HuH-7.5 (cell line): ENCODE measurements at regions not wholly inside any gene's neighbourhood (a gene's known extent, or its start where the extent isn't known, plus 50 kb on each side); places are given as distances from the start of the nearest gene placed in this dataset.
A peak's percentile ranks its signal among the peaks of the same experiment; 100 is the strongest.
"Not testable (repeated sequence)": the region's sequence is repeated elsewhere in the genome, so short reads cannot be mapped to it uniquely, and the experiment has no call there.

Source experiments
- DNase-seq: peaks from one replicate; pipeline ENCODE4 v3.0.0; 2011; ENCODE audit warnings: low spot score

DNA sequence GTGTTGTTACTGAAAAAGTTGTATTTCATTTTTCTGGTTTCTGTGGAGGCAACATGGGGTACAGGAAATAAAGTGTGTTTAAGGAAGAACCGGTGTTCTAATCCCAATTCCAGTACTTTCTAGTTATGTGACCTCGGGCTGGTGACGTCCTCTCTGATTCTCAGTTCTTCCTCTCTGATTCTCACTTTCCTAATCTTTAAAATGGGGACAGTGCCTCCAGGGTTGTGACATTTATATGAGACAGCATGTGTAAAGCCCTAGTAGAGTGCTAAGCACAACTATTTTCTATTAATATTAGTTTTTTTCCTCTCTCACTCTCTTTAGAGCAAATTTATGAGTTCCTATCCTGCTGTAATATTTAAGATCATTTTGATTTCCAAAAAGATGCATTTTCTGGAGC, 50.9 kb upstream of the PTPDC1 start:
- DNase-seq = no peak

DNA sequence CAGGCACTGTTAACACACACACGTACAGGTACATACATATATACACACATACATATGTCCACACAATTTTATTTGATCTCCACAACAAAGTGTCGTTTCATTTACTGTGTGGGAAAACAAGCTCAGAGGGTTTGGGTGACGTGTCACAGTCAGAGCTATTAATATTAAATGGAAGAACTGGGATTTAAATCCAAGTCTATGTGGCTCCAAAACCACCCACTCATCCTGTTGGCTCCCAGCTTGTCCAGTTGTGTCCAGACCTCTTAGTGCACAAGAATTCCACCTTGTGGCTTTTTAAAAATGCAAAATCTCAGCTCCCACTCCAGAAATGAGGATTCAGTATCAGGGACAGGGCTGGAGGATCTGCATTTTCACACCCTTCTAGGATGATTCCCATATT, 52.3 kb upstream of the PTPDC1 start:
- no peak for DNase-seq

DNA sequence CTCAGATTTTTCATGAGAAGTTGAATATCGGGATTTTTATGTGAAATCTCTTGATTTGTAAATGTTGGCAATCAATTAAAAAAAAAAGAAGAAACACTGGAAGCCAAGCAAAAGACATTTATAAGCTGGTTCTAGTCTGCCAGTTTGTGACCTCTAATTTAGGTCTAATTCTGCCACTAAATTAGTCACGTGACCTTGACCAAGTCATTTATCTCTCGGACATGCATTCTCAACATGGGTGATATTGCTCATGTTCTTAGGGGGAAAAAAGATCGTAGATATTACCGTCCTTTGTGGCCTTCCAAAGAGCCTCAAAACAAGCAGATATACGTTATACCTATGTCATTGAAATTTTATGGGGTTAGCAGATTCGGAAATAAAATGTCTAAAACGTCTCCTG, 52.9 kb upstream of the PTPDC1 start:
- no peak for DNase-seq

DNA sequence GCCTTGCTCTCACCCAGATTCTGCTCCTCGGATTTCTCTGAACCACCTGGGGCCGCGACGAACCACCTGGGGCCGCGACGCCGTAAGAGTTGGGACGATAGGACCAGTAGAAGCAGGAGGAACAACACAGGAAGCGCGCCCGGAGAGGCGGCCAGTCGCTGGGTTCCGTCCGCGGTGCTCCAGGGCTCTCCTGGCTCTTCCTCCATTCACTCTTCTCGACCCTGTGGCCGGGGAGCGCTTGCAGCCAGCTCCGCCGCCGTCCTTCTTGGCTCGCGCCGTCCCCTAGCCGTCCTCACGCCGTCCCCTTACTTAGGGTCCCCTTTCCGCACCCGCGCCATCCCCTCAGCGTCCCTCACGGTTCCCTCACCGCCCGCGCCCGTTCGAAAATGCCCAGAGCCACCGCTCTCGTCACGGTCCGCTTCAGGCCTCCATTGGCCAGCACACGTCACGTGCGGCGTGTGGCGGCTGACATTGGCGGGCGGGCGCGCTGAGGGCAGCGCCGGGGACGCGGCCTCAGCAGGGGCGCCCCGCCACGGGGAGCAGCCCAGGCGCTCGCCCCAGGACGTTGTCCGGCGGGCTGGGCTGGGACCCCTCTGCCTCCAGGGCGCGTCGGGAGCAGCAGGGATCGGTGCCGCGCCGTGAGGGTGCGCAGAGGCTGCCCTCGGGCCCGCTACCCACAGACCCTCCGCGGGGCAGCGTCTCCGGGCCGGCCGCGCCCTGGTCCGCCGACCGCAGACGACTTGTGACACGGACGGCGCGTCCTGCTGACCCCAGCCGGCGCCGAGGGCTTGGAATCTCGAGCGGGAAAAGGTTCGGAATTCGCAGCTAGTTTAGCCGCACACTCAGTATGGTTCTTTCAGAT, 53.7 kb upstream of the PTPDC1 start:
- DNase-seq = peak; percentile 79

DNA sequence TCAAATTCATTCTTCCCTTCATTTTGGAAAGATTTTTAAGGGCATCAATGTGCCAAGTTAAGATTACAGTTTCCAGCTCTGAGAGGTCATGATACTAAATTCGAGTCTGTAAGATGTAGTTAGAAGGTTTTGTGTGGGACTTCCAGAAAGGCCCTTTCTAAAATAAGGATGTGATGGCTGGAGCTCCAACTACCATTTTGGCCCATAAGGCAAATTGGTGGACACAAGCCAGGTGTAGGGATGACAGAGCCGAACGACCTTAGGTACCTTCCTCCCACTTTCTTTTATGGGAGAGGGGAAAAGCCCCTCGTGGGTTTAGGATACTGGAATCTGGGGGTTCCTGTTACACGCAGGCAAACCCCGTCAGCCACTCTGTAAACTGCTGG, 54.3 kb upstream of the PTPDC1 start:
- DNase-seq = no peak

DNA sequence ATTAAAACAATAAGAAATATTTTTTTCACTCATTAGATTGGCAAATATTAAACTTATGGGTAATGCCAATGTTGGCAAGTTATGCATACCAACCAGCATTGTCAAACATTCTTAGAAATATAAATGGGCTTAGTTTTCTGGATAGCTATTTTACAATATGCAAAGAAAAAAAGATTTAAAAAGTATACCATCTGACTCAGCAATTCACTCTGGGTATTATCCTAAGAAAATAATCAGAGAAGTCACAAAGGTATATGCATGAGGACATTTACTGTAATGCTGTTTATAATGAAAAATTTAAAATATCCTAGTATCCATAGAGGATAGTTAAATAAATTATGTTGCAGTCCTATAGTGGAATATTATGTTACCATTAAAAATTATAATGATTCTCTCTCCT, 57.4 kb upstream of the PTPDC1 start:
- DNase-seq = no peak

DNA sequence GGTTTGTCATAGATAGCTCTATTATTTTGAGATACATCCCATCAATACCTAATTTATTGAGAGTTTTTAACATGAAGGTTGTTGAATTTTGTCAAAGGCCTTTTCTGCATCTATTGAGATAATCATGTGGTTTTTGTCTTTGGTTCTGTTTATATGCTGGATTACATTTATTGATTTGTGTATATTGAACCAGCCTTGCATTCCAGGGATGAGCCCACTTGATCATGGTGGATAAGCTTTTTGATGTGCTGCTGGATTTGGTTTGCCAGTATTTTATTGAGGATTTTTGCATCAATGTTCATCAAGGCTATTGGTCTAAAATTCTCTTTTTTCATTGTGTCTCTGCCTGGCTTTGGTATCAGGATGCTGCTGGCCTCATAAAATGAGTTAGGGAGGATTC, 61.8 kb upstream of the PTPDC1 start:
- DNase-seq = not testable (repeated sequence)

DNA sequence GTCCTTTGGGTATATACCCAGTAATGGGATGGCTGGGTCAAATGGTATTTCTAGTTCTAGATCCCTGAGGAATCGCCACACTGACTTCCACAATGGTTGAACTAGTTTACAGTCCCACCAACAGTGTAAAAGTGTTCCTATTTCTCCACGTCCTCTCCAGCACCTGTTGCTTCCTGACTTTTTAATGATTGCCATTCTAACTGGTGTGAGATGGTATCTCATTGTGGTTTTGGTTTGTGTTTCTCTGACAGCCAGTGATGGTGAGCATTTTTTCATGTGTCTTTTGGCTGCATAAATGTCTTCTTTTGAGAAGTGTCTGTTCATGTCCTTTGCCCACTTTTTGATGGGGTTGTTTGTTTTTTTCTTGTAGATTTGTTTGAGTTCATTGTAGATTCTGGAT, 63.4 kb upstream of the PTPDC1 start:
- DNase-seq = not testable (repeated sequence)

DNA sequence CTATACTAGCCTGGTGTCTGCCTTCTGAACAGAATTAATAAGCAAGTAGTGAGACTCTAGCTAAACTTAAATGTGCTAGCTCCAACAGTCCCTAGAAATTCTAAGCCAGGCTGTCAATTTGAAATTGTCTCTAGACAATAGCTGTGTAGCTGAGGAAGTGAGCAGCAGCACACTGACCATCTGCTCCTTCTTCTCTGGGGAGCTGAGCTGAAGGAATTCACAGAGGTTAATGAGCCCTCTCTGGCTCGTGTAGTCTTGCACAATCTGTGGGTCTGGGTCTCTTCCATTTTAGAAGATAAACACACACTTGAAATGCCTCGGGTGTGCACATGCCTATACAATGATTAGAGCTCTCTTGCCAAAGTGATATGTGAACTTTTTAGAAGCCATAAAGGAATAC, 63.5 kb upstream of the BARX1 start:
- no peak for DNase-seq

DNA sequence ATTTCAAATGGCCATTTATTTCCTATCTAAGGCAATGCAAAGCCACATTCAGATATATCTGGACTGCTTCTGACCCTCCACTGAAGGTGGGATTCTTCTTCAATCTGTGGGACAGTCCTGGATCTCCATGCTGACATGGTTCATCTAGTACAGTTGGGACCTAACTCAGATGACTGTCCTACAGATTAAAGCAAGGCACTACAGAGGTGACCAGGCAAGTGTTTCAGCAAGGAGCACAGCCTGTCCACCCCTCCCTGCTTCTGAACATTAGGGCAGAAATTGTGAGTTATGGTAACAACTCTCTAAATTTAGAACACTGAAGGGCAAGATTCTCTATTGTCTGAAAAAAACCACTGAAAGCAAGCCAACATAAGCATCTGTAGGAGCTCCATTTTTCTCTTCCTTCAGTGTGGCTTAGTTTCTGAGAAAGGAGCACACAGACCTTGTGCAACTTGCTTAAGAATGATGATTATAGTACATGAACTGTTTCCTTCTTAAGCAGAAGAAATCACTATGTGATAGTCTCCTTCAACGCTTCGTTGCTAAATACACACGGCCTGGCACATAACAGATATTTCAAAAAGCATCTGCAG, 62.9 kb upstream of the BARX1 start:
- DNase-seq = no peak

DNA sequence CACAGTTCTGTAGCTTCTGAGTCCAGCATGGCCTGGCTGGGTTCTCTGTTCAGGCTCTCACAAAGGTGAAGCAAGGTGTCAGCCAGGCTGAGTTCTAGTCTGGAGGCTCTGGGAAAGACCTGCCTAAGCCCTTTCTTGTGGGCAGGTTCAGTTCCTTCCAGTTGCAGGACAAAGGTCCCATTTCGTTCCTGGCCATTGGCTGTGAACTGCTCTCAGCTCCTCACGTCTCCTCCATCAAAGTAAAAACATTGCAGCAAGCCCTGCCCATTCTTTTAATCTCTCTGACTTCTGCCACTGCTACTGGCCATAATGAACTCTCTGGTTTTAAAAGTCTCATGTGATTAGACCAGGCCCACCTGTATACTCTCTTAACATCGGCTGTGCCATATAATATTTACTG, 61.6 kb upstream of the BARX1 start:
- DNase-seq = no peak

DNA sequence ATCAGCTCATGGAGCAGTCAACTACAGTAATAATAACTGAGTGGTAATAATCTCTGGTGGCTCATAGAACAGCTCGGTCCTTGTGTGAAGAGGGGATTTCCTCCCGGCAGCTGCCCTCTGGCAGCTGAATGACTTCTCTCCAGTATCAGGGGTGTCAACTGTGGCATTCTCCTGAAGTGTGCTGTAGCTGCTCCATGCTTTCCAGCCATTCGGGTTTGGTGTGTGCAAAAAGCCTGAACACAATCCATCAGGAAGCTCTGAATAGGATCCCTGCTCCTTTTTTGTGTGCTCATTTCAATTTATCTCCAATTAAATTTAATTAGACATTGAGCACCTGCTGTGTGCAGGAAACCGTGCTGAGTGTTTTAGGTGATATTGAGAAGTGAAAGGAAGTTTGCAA, 59.8 kb upstream of the BARX1 start:
- DNase-seq = no peak

DNA sequence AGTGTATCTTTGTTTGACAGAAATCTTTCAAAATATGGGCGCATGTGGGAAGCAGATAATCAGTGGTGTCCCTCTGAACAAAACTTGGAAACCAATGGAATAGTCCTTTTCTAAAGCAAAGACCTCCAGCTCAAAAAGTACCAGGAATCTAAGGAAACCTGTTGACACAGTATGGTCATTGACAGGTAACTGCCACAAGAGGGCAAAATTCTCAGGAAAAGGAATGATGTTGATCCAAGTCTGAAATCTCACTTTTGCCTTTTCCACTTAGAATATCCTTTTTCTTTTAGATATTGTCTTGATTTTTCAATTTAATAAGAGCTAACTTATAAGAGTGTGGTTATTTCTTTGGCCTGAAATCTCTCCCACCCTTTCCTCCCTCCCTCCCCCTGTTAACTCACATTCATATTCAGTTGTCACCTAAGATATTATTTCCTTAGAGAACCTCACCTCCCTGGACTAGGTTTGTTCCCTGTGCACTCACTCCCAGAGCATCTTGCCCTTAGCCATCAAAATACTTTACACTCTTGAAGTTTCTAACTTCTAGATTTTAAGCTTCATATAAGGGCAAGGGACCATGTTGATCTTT, 59.0 kb upstream of the BARX1 start:
- DNase-seq = peak; percentile 31

DNA sequence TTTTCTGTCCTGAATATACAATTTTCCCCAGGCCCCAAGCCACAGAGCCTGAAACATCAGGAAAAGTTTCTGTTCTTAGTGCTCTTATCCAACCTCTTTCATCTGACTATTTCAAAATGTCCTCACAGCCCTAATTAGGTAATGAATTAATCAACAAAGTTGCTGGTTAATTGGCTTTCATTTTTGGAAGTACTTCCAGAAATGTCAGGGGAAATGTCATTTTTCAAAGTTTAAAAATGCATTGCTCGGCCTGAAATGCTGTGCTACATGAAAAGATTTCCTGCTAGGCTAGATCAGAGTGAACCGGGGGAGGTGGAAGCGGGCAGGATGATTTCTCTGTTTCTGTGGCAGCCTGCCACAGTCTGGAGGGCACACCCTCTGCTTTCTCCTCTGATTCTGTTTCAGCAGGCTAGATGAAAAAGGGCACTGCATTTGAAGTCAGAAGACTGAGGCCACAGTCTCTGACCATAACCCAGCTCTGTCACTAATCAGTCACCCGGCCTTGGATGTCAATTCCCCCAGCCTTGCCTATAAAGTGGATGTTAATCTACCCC, 55.9 kb upstream of the BARX1 start:
- no peak for DNase-seq

DNA sequence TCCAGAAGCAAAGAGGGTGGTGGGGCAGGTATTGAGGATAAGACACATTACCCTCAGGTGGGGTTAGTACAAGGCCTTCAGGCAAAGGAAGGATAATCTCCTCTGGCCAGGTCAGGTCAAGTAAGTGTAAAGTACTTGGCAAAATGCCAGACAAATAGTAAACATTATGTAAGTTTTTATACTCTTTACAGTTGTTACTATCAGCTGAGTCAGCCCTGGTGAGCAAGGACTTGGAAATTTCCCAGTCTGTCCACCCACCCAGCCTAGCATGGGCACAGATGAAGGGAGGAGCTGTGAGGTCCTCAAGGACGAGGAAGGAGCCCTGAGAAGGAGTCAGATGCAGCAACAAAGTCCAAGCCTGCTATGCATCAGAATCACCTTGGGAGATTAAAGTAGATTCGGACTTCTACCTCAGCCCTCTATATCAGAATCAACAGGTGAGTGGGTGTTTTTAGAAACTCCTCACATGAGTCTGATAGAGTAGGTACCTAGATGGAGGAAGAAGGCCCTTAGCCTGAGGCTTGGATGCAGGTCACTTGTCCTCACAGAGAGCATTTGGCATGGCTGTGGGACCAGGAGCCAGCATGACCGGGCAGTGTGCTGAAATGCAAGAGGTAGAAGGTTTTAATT, 50.2 kb upstream of the BARX1 start:
- DNase-seq = no peak
